ENCODE measurements at regions not wholly inside any gene's neighbourhood (a gene's known extent, or its start where the extent isn't known, plus 50 kb on each side); places are given as distances from the start of the nearest gene placed in this dataset.
A peak's percentile ranks its signal among the peaks of the same experiment; 100 is the strongest.

DNA sequence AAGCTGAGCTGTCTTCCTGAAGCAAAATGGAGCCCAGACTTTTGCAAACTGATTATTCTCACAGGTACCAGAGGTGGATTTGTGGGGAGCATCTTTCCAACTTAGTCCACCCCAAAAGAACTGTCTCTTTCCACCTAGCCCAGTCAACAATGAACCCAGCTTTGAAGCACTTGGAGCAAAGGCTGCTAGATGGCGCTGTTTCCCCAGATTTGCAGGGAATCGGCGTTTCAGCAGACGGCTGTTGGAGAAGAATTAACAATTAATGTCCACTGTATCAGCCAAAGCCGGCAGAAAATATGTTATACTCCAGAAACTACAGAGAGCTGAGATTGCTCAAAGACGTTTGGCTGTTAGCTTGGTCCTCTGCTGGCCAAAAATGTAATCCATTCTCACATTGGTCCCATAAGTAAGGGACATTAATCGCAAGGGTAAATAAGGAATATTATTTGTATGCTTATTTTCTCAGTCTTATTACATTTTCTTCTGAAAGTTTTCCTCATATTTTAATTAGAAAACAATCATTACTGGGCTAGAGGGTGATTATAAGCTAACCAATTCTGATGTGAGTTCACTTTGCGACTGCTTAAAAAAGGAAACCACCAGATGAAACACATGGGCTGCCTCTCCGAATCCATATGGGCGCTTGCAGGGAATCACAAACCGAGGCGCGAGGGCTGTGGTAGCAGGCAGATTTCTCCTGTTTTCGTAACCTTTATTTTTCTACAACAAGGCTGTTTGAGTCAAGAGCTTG lies 423.8 kb upstream of the MEX3C start (continued):
- TF ChIP-seq JUND (CRISPR knock-in tag; IDR thresholded peaks at IDR 0.05) (no peak), ZNF891 (CRISPR knock-in tag; IDR thresholded peaks at IDR 0.05) (no peak), SMC3 (IDR thresholded peaks at IDR 0.05; ENCODE audit: low read length) (peak; percentile 71), THRA (CRISPR knock-in tag; IDR thresholded peaks at IDR 0.05; ENCODE audit: borderline replicate concordance) (no peak), ZNF749 (CRISPR knock-in tag; IDR thresholded peaks at IDR 0.05; ENCODE audit: borderline replicate concordance) (no peak), ZSCAN21 (CRISPR knock-in tag; IDR thresholded peaks at IDR 0.05; ENCODE audit: borderline replicate concordance) (no peak), MEF2D (CRISPR knock-in tag; IDR thresholded peaks at IDR 0.05) (no peak), KAT7 (CRISPR knock-in tag; IDR thresholded peaks at IDR 0.05; ENCODE audit: borderline replicate concordance) (no peak), NFE2L1 (CRISPR knock-in tag; IDR thresholded peaks at IDR 0.05; ENCODE audit: borderline replicate concordance) (no peak), NCOA1 (CRISPR knock-in tag; IDR thresholded peaks at IDR 0.05) (no peak), HDAC6 (IDR thresholded peaks at IDR 0.05; ENCODE audit: low read depth, low read length) (no peak), NFE2L2 (IDR thresholded peaks at IDR 0.05; ENCODE audit: low read length) (0 out of 2 replicates have a peak, but pooled peaks have one; percentile 2), ZNF577 (CRISPR knock-in tag; IDR thresholded peaks at IDR 0.05; ENCODE audit: borderline replicate concordance, low read depth) (no peak), ZNF816 (CRISPR knock-in tag; IDR thresholded peaks at IDR 0.05; ENCODE audit: borderline replicate concordance) (no peak), PRMT3 (CRISPR knock-in tag; IDR thresholded peaks at IDR 0.05; ENCODE audit: borderline replicate concordance, low read depth) (no peak), ZNF75D (CRISPR knock-in tag; IDR thresholded peaks at IDR 0.05; ENCODE audit: borderline replicate concordance) (no peak), PCBP1 (IDR thresholded peaks at IDR 0.05; ENCODE audit: borderline replicate concordance, low read depth, low read length) (no peak)
- TF ChIP-seq, protein P1, sequence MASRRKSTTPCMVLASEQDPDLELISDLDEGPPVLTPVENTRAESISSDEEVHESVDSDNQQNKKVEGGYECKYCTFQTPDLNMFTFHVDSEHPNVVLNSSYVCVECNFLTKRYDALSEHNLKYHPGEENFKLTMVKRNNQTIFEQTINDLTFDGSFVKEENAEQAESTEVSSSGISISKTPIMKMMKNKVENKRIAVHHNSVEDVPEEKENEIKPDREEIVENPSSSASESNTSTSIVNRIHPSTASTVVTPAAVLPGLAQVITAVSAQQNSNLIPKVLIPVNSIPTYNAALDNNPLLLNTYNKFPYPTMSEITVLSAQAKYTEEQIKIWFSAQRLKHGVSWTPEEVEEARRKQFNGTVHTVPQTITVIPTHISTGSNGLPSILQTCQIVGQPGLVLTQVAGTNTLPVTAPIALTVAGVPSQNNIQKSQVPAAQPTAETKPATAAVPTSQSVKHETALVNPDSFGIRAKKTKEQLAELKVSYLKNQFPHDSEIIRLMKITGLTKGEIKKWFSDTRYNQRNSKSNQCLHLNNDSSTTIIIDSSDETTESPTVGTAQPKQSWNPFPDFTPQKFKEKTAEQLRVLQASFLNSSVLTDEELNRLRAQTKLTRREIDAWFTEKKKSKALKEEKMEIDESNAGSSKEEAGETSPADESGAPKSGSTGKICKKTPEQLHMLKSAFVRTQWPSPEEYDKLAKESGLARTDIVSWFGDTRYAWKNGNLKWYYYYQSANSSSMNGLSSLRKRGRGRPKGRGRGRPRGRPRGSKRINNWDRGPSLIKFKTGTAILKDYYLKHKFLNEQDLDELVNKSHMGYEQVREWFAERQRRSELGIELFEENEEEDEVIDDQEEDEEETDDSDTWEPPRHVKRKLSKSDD (CRISPR knock-in tag; IDR thresholded peaks at IDR 0.05; ENCODE audit: low read depth) = no peak
- TF ChIP-seq, protein P2, sequence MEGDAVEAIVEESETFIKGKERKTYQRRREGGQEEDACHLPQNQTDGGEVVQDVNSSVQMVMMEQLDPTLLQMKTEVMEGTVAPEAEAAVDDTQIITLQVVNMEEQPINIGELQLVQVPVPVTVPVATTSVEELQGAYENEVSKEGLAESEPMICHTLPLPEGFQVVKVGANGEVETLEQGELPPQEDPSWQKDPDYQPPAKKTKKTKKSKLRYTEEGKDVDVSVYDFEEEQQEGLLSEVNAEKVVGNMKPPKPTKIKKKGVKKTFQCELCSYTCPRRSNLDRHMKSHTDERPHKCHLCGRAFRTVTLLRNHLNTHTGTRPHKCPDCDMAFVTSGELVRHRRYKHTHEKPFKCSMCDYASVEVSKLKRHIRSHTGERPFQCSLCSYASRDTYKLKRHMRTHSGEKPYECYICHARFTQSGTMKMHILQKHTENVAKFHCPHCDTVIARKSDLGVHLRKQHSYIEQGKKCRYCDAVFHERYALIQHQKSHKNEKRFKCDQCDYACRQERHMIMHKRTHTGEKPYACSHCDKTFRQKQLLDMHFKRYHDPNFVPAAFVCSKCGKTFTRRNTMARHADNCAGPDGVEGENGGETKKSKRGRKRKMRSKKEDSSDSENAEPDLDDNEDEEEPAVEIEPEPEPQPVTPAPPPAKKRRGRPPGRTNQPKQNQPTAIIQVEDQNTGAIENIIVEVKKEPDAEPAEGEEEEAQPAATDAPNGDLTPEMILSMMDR (CRISPR knock-in tag; IDR thresholded peaks at IDR 0.05) = peak; percentile 78
- TF ChIP-seq, protein P3, sequence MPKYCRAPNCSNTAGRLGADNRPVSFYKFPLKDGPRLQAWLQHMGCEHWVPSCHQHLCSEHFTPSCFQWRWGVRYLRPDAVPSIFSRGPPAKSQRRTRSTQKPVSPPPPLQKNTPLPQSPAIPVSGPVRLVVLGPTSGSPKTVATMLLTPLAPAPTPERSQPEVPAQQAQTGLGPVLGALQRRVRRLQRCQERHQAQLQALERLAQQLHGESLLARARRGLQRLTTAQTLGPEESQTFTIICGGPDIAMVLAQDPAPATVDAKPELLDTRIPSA (CRISPR knock-in tag; IDR thresholded peaks at IDR 0.05; ENCODE audit: borderline replicate concordance) = no peak

Measured in HepG2 (cell line).